ENCODE measurements at regions not wholly inside any gene's neighbourhood (a gene's known extent, or its start where the extent isn't known, plus 50 kb on each side); places are given as distances from the start of the nearest gene placed in this dataset.

DNA sequence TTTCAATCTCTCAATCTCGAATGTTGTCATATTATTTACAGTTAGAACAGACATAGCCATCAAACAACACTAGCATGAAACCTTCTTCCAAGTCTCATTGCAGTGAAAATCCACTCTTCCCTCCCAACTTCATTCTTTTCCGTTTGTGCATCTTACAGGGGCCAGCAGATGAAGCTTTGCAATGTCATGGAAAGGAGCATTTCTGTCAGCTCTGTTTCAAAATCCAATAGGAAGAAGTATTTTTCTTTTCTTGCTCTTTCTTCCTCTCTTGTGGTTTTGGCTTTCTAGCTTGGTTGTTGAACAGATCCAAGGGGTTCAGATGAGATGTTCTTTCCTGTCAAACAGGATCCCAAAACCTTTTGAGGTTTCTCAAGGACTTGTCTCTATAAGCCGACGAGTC, 416.6 kb downstream of the AEBP2 start:
- DNase-seq (ENCODE audit: extremely low read depth in 1 of 2, low read depth in 1 of 2) = no peak

DNA sequence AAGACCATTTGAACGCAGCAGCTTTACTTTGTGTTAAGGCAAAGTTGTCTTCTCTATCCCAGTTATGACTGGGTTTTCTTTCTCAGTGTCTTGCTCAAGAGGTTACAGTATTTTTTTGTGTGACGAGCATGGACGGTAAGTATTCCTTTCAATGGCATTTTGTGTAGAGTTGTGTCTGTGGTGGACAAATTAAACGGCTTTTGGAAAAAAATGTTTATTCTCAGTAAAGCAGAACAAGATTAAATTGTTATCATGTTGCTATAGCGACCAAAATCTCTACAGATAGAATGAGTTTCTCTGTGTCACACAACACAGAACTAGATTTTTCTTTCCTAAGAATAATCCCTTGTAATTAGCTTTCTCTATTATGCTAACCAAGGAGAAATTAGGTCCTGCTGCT, 417.1 kb downstream of the AEBP2 start:
- DNase-seq (ENCODE audit: extremely low read depth in 1 of 2, low read depth in 1 of 2) = no peak

DNA sequence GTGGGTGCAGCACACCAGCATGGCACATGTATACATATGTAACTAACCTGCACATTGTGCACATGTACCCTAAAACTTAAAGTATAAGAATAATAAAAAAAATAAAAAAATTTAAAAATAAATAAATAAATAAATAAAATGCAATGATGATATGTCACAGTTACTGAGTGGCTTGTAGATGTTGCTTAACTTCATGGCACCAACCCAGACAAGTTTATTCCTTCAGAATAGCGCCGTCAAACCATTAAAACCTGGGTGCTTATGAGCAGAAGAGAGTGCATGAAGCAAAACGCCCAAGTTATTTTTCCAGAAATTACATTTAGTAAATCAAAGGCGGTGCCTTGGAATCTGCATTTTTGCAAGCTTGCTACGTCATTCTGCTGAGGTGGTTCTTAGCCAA, 417.9 kb downstream of the AEBP2 start:
- no peak for DNase-seq (ENCODE audit: extremely low read depth in 1 of 2, low read depth in 1 of 2)

DNA sequence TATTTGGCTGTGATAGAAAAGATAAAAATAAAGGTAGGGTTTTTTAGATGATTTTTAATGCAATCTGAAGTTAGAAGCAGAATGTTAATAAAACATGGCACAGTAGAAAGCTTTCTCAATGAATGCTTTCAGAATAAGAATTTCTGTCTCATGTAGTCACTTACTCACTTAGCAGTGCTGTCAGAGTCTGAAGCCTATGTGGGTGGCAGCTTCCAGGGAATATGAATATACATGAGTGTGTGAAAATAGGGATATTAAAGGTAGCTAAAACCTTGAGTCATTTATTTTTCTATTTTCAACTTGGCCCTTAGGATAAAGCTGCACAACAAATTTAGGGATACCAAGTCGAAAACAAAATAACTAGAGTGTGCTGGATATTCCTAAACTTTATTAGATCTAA, 427.9 kb downstream of the AEBP2 start:
- DNase-seq (ENCODE audit: extremely low read depth in 1 of 2, low read depth in 1 of 2) = no peak

DNA sequence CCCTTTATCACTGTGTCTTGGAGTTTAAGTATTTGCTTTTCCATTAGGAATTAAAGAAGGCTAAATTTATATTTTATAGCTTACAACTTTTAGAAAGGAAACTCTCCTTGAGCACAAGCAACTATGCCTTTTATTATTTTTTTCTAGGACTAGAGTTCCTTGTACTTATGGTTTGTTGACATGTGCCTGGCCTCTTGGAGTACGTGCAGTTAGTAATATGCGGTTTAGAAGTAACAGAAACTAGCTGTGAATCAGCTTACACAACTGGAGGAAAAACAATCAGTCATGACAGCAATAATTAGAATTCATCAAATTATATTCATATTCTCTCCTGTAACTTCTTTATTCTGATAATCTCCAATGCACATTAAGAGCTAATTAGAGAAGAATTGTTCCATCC, 428.7 kb downstream of the AEBP2 start:
- DNase-seq (ENCODE audit: extremely low read depth in 1 of 2, low read depth in 1 of 2) = no peak

DNA sequence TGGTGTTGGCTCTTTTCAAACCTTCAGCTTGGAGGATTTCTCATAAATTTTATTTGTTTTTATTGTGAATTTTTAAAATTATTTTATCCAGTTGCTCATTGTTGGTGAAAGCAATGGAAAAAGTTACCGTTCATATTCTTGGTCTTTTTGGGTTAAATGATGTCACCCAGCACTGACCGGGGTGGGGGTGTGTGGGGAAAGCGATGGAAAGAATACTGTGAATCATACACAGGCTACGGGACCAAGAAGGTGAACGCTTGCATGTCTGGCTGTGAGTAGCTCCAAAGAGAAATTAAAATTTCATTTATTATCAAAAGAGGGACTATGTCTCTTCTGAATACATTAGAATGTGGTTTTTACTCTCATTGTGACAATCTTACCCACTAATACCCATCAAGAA, 430.1 kb downstream of the AEBP2 start:
- peak; percentile 19 to 25 for DNase-seq (ENCODE audit: extremely low read depth in 1 of 2, low read depth in 1 of 2)

DNA sequence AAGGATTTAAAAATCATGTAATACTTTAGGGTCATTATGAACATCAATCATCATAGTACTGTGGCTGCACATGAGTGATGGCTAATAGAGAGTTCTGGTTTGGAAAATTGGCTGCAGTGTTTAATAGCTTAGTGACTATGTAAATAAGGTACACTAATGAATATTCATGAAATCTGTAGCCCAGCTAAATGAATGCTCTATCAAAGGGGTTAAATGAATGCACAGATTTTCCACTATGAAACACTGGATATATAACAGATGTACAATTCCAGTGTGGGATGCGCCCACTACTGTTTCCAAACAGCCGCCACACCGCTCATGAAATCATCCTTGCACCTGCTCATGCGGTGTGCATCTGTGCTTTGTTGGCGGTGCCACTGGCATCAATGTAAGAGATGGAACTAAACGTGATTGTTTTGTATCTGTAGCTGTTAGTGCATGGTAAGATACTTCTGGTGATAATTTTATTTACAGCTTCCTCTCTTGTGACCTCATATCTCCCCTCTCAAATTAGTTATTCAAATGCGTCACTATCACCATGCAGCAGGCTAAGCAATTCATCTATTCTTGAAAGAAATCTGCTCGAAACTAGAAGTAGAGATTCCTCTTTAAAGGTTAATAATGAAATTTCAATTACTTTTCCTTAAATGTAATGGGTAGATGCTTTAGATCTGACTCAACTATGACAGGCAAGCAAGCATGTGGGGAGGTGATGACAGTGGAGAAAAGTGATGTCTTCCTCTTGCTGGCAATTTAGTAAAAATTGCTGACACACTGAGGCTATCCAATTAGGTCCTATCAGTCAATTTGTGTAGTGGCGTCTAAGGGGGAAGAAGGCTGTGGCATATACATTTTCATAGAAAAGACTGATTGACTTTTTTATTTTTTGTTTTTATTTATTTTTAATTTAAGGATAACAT, 433.6 kb downstream of the AEBP2 start:
- DNase-seq (ENCODE audit: extremely low read depth in 1 of 2, low read depth in 1 of 2) = no peak

DNA sequence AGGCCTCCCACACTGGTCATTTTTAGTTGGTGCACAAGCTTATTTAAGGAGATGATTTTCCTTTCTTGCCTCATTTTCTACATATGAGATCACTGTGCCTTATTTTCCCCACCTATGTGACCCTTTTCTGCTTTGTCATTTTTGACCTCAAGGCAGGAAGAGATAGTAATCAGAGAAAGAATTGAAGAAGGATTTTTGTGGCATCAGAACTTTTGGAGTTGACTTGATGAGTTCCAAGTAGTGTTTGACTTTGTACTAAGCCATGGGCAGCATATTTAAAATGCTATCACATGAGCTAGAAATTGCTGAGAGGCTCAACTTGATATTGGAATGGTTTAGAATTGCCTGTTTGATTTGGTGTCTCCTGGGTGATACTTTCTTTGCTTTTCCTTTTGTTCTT, 440.8 kb downstream of the AEBP2 start:
- DNase-seq (ENCODE audit: extremely low read depth in 1 of 2, low read depth in 1 of 2) = no peak

DNA sequence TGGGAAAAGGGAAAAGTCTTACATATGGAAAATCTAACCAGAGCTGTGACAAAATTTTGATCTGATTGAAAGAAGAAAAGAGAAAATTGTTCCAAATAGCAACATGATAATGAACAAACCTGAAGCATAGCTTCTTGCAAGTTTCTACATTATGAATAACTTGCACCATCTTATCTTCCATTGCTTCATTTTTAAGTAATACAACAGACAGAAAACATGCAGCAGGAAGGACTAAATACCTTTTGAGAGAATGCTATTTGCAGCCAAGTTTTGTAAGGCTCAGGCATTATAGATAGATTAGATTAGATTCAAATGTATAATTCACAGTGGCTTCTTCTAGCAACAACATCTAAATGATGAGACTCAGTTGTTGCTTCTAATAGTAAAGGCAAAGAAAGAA, 441.4 kb downstream of the AEBP2 start:
- DNase-seq (ENCODE audit: extremely low read depth in 1 of 2, low read depth in 1 of 2) = no peak

DNA sequence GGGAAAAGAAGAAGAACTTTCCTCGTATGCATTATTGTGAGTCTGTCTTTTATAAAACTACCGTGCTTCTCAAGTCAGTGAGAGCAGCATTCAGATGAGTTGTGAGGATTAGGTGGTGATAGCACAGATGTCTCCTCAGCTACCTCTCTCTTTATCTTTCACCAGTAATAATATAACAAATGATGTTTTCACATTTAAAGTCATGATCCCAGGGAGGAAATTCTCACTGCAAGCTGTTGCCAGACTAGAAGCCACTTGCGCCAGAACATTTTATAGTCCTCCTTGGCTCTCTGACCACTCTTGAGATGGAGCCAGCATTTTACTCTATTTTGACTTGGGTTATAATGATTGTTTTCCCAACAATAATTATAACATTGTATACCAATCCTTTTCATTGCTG, 443.1 kb downstream of the AEBP2 start:
- no peak for DNase-seq (ENCODE audit: extremely low read depth in 1 of 2, low read depth in 1 of 2)

DNA sequence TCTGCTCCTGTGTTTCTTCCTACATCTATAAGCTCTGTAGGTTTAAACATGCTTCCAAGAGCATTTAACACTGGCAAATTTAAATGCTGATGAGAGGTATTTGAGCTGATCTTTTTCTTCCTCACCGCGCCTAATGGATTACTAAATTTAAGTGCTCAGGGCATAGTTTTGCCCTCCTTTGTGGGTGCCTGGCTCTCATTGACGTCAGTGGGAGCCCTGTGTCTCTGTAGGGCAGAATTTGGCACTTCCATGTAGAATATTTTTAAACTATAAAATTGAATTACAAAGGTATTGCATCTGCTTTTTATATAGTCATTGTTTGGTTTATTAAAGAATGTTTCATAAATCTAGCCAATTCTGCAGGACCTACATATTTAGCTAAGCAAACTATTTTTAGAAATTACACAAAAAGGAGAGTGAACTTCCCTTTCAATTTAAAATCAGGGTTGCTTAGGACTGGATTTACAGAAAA, 444.8 kb downstream of the AEBP2 start:
- DNase-seq (ENCODE audit: extremely low read depth in 1 of 2, low read depth in 1 of 2) = no peak

DNA sequence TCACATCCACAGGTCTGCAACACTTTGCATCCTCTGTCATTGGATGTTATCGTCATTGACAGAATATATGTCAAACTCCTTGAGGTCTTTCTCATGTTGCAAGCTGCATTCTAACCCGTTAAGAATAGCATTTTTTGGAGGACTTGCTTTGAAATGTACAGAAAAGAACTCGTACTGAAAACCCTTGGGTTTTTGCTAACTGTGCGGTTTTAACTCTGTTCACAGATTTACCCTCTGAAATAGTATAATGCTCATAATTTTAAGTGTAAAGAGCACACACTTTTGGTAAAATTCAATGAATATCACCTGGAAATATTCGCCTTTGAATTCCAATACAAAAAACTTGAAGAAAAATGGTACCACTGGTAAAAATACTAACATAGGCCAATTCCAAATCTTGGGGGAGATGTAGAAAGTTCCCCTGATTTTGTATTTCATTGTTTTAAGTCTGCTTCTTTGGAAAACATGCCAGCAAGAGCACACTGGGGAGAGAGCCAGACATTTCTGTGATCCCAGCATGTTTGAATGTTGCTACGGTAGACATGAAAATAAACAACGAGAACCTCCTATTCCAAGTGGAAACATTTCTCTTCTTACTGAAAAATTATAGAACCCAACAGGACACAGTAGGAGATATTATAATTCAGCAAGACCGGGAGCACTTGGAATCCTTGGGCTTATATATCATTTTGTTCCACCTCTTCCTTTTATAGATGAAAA, 446.0 kb downstream of the AEBP2 start:
- DNase-seq (ENCODE audit: extremely low read depth in 1 of 2, low read depth in 1 of 2) = no peak

DNA sequence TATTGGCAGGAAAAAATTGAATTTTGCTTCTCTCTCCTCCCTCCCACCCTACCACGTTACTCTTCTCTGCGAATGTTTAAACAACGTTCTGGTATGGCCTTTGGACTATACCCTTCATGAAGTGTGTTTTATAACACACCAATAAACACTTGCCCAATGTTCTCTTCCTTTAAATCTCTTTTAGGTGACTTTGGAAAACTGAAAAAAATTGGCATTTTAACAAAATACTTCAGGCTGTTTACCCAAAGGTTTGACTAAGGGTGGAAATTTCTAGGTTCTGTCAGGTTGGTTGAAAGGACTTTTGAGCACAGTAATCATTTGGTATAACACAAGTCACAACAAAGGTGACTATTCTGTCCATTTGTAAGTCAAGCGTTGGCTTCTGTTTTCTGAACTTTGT, 446.8 kb downstream of the AEBP2 start:
- no peak for DNase-seq (ENCODE audit: extremely low read depth in 1 of 2, low read depth in 1 of 2)

DNA sequence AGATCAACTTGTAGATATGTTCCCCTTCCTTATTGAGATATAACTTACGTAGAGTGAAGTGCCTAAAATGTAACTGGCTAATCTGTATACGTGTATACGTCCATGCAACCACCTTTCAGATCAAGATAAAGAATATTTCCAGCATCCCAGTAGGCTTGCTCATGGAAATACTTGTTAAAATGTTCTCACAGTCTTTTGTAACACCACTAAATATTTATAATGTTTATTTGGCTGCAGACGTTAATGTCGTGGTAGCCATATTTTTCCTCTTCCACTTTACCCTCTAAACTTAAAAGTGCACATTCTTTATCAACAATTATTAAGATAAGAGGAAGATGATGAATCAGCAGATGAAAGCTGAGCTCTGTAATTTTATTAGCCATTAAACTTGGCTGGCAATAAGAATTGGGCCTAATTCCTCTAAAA, 447.4 kb downstream of the AEBP2 start:
- no peak for DNase-seq (ENCODE audit: extremely low read depth in 1 of 2, low read depth in 1 of 2)

DNA sequence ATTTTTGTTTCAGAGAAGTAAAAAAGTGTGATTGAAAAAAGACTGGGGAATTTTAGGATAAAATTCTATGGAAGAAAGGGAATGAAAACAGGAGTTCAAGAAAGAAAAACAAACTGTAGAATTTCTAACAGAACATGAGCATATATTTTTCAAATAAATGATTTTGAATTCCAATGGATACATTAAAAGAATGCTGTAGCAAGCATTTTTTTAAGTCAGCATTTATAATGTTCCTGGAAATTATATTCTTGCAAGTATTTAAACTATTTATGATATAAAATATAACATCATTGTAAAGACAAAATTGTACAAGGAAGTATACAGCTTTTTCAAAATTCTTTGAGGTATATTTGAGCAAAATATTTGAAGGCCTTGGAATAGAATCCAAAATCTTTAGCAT, 450.7 kb downstream of the AEBP2 start:
- no peak for DNase-seq (ENCODE audit: extremely low read depth in 1 of 2, low read depth in 1 of 2)

DNA sequence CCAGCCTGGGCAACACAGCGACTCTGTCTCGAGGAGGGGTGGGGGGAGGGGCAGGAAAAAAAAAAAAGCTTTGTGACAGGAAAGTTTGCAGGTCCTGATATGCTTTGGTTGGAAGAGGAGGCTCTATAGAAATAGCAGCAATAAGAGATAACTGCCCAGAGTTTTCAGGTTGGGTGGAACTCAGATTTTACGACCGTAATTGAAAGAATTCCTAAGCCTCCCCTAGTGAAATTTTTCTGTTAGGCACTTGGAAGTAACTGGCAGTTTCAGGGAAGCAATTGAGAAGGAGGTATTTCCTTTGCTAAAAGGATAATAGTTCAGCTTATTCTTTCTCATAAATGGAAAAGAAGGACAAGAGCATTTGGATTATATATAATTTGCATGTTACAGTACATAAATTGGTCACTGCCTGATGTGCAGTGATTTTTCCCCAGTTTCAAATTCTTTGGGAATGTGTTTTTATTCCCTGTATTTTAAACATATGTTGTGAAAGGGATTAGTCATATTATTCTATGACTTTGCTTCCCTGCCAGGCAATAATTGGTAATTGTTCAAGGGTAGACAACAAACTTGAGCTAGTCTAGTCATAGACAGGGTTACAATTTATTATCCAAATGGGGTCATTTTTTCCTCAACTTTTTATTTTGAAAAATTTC, 452.8 kb downstream of the AEBP2 start:
- DNase-seq (ENCODE audit: extremely low read depth in 1 of 2, low read depth in 1 of 2) = no peak

DNA sequence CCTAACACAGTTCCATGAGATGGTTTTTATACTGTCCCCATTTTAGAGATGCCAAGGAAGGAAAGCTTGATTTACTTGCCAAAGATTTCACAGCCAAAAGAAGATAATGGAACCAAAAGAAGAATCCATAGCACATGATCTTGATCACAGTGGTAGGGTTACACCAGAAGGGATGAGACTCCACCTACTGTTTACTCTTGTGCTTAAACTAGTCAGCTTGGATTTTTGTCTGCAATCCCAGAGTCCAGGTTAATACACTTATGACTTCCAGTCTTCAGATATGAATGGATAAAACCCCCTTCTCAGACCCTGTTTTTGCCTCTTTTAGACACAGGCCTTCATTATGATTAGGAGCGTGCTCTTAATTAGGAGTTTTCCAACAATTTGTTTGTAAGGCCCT, 454.2 kb downstream of the AEBP2 start:
- no peak for DNase-seq (ENCODE audit: extremely low read depth in 1 of 2, low read depth in 1 of 2)

DNA sequence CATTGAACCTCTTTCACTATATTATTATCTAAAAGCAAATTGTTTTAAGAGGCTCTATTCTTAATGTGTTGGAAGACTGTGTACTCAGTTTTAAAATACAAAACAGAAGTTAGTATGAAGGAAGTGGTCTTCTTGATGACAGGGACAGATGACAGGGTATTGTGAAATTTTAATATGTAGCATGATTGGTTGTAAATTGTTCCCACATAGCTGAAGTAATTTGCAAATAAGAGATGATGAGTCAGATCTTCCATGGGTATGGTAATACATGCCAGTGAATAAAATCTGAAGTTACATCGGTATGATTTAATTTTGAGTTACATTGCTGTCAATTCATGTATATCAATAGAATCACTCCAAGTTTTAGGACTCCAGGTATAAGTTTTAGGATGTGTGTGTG, 454.8 kb downstream of the AEBP2 start:
- no peak for DNase-seq (ENCODE audit: extremely low read depth in 1 of 2, low read depth in 1 of 2)

DNA sequence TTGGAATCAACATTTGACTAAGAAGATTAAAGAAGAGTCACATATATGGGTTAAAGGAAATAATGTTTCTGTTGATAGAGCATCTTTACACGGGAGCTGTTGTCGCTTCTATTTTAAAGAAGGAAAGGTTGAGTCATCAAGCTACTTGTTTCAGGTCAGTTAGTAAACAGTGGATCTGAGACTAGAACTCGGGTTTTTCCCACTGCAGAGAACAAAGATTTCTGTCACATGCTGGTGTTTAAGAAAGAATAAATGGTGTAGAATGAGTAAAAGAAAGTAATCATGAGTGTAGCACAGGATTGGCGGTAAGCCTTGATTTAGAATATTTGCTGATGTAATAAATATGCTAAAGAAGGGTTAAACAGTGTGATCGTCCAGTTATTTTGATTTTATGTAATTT, 455.5 kb downstream of the AEBP2 start:
- no peak for DNase-seq (ENCODE audit: extremely low read depth in 1 of 2, low read depth in 1 of 2)

DNA sequence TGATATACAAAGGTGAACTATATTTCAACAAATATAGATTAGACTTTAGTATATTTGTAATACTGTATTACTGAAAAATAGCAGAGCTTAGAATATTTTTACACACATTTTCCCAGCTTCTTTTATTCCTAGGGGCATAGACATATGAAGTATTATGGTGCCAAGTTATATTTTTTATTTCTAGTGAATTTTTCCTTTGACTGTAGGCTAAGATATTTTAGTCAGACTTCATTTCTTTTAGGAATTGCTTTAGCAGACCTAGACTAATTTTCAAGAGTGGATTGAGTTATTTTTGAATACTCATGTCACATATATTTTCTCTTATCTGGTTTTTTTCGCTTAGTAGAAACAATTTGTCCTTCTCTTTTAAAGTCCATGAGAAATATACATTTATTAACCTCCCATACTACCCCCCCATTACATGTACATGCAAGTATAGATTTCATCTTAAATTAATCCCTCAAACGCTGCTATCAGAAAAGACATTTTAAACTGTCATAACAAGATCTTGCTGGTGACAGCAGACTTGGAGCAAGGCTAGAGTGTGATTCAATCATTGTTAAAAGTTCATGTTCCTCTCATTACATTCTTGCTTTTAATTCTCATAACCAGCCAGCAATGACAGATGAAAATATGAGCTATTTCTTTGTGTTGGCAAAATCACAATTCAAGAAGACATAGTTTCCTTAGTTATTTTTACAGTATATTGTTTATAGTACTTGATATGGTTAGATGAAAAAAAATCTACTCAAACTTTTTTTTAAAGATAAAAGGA, 456.1 kb downstream of the AEBP2 start:
- DNase-seq (ENCODE audit: extremely low read depth in 1 of 2, low read depth in 1 of 2) = no peak

DNA sequence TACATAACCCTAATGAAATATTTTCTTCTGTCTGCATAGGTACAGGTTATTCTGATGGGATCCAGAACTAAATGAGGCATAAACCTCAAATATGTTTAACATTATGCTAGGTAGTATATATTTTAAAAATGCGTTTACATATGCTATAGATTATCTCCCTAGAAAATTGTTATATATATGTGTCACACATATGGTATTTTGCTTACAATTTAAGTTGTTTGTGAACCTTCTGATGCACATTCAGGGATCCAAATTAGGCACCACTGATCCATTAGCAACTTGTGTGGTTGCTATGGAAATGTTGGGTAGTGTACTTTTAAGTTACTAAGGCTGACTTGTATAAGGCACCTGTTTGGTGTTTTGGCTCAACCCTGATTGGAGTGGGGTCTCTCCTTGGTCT, 456.7 kb downstream of the AEBP2 start:
- DNase-seq (ENCODE audit: extremely low read depth in 1 of 2, low read depth in 1 of 2) = no peak
